Hepatocyte (in vitro differentiated cells): ENCODE measurements at regions not wholly inside any gene's neighbourhood (a gene's known extent, or its start where the extent isn't known, plus 50 kb on each side); places are given as distances from the start of the nearest gene placed in this dataset.

ENCODE experiments used
- EZH2phosphoT487 ChIP-seq: fragments of 200-600 bp; sonication (generic); IDR thresholded peaks from one replicate; pipeline ENCODE4 v1.6.1; 2018; ENCODE audit warnings: antibody characterized with exemption, mild to moderate bottlenecking, low read depth, moderate library complexity; ENCODE audit not compliant: unreplicated experiment, severe bottlenecking
- TF ChIP-seq, protein P1 (sequence below): fragments of 200-600 bp; sonication (generic); IDR thresholded peaks from 2 replicates; pipeline ENCODE4 v1.5.1; 2016; ENCODE audit warnings: antibody characterized with exemption, mild to moderate bottlenecking; ENCODE audit not compliant: poor library complexity

DNA sequence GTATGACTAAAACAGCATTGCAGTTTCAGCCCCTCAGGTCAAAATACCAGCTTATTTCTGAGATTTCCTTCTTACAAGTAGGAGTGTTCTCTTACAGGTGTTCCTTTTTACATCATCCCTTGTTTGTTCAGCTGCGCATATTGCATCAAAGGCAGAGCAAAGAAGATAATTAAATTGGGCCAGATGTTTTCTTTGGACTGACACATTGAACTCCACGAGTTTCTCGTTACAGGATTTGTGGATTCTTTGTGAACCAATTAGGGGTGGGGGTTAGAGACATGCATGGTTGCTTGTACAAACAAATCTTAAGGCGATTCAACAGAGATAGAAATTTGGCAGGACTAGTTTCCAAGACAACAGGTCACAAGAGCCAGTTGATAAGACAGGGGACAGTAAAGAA lies 95.7 kb downstream of the SPANXN4 start:
- TF ChIP-seq, protein P1, sequence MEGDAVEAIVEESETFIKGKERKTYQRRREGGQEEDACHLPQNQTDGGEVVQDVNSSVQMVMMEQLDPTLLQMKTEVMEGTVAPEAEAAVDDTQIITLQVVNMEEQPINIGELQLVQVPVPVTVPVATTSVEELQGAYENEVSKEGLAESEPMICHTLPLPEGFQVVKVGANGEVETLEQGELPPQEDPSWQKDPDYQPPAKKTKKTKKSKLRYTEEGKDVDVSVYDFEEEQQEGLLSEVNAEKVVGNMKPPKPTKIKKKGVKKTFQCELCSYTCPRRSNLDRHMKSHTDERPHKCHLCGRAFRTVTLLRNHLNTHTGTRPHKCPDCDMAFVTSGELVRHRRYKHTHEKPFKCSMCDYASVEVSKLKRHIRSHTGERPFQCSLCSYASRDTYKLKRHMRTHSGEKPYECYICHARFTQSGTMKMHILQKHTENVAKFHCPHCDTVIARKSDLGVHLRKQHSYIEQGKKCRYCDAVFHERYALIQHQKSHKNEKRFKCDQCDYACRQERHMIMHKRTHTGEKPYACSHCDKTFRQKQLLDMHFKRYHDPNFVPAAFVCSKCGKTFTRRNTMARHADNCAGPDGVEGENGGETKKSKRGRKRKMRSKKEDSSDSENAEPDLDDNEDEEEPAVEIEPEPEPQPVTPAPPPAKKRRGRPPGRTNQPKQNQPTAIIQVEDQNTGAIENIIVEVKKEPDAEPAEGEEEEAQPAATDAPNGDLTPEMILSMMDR: no peak
- no peak for TF ChIP-seq EZH2phosphoT487
